ENCODE measurements at regions not wholly inside any gene's neighbourhood (a gene's known extent, or its start where the extent isn't known, plus 50 kb on each side); places are given as distances from the start of the nearest gene placed in this dataset.

- ATAC-seq (no peak), DNase-seq (ENCODE audit: low read depth, low spot score) (no peak), FAIRE-seq (no peak)
- Histone ChIP-seq H3K4me3 (no peak overlapping the region), H3K9ac (ENCODE audit: control insufficient read depth, insufficient read depth, low read length) (no peak overlapping the region), H4K20me1 (ENCODE audit: control insufficient read depth, insufficient read depth) (no peaks in the 10 kb centered on the region), H3K4me1 (ENCODE audit: control insufficient read depth, insufficient read depth, low read length) (no peaks in the 10 kb centered on the region), H3K36me3 (ENCODE audit: control insufficient read depth in 2 of 2, insufficient read depth in 2 of 2, low read length in 1 of 2) (no peaks in the 10 kb centered on the region), H3K79me2 (ENCODE audit: control insufficient read depth, insufficient read depth, low read length) (no peaks in the 10 kb centered on the region), H3K9me3 (replicated peaks; ENCODE audit: control insufficient read depth, insufficient read depth, low read length) (no peaks in the 10 kb centered on the region), H3K4me2 (ENCODE audit: control insufficient read depth, insufficient read depth) (no peak overlapping the region), H2AFZ (ENCODE audit: control insufficient read depth, low read depth, low read length) (no peak overlapping the region), H3K27me3 (replicated peaks in 1 of 2; ENCODE audit: control insufficient read depth in 2 of 2, insufficient read depth in 2 of 2, low read length in 1 of 2) (no peaks in the 10 kb centered on the region), H3K27ac (ENCODE audit: control insufficient read depth, insufficient read depth) (no peak overlapping the region)
- WGBS (ENCODE audit: insufficient coverage, insufficient replicate concordance, low lambda C conversion rate, missing lambda C conversion rate) = 55% methylated on average over 27 of the region's 30 CpGs
- no TSS peak for BruUV-seq (replicated peaks)
- intact Hi-C loops (cut with micrococcal nuclease; ENCODE audit: unreplicated experiment) = no loop called here
- in situ Hi-C loops (cut with MboI) = no loop called here
- TF ChIP-seq ESRRA (IDR thresholded peaks at IDR 0.05; ENCODE audit: low read length) (no peak), PAX5 (IDR thresholded peaks at IDR 0.05; ENCODE audit: borderline replicate concordance, low read depth, low read length) (no peak), E2F4 (IDR thresholded peaks at IDR 0.05; ENCODE audit: low read depth, low read length) (no peak), ZNF24 (IDR thresholded peaks at IDR 0.05) (no peak), ATF7 (IDR thresholded peaks at IDR 0.05; ENCODE audit: low read depth) (no peak), IKZF1 (conservative IDR thresholded peaks at IDR 0.05) (no peak), RELA (IDR thresholded peaks at IDR 0.05; ENCODE audit: borderline replicate concordance, partially characterized antibody) (no peak)
- ChIA-PET POLR2A (no interaction called here), SMC1A (ENCODE audit: uncharacterized antibody, unreplicated experiment) (no interaction called here), CTCF (interaction anchor here (1.3 kb wide), 1 partner anchor 15 kb away, joined by 3 read pairs; no protein-coding TSS in a partner anchor), RAD21 (ENCODE audit: unreplicated experiment) (no interaction called here)
Measured at GRCh38 chr3:147153830-147154539, 252.4 kb downstream of the ZIC4 start.

GRCh38 chr3:147152476-147152875, 253.9 kb downstream of the ZIC4 start:
- Histone ChIP-seq H3K4me3 (no peak overlapping the region), H3K9me3 (replicated peaks; ENCODE audit: control insufficient read depth, insufficient read depth, low read length) (no peaks in the 10 kb centered on the region), H2AFZ (ENCODE audit: control insufficient read depth, low read depth, low read length) (no peak overlapping the region), H3K27me3 (replicated peaks in 1 of 2; ENCODE audit: control insufficient read depth in 2 of 2, insufficient read depth in 2 of 2, low read length in 1 of 2) (no peaks in the 10 kb centered on the region), H3K79me2 (ENCODE audit: control insufficient read depth, insufficient read depth, low read length) (no peaks in the 10 kb centered on the region), H3K4me2 (ENCODE audit: control insufficient read depth, insufficient read depth) (no peak overlapping the region), H3K36me3 (ENCODE audit: control insufficient read depth in 2 of 2, insufficient read depth in 2 of 2, low read length in 1 of 2) (no peaks in the 10 kb centered on the region), H3K9ac (ENCODE audit: control insufficient read depth, insufficient read depth, low read length) (no peak overlapping the region), H4K20me1 (ENCODE audit: control insufficient read depth, insufficient read depth) (no peaks in the 10 kb centered on the region), H3K27ac (ENCODE audit: control insufficient read depth, insufficient read depth) (no peak overlapping the region), H3K4me1 (ENCODE audit: control insufficient read depth, insufficient read depth, low read length) (no peaks in the 10 kb centered on the region)
- in situ Hi-C loops (cut with MboI) (no loop called here), intact Hi-C loops (cut with micrococcal nuclease; ENCODE audit: unreplicated experiment) (no loop called here)
- CTCF ChIA-PET = no interaction called here
- SMC1A ChIA-PET (ENCODE audit: uncharacterized antibody, unreplicated experiment) = no interaction called here
- WGBS (ENCODE audit: insufficient coverage, insufficient replicate concordance, low lambda C conversion rate, missing lambda C conversion rate) = 2% methylated on average over 3 of the region's 3 CpGs
- no TSS peak for BruUV-seq (replicated peaks)
- POLR2A ChIA-PET = no interaction called here
- FAIRE-seq (no peak), DNase-seq (ENCODE audit: low read depth, low spot score) (no peak), ATAC-seq (no peak)
- peak; percentile 30; the same call in 1 of the 2 replicates for TF ChIP-seq ZBTB40 (IDR thresholded peaks at IDR 0.05; ENCODE audit: borderline replicate concordance)
- no peak for TF ChIP-seq LARP7 (IDR thresholded peaks at IDR 0.05)
- RAD21 ChIA-PET (ENCODE audit: unreplicated experiment) = no interaction called here
